ENCODE measurements at regions not wholly inside any gene's neighbourhood (a gene's known extent, or its start where the extent isn't known, plus 50 kb on each side); places are given as distances from the start of the nearest gene placed in this dataset.

DNA sequence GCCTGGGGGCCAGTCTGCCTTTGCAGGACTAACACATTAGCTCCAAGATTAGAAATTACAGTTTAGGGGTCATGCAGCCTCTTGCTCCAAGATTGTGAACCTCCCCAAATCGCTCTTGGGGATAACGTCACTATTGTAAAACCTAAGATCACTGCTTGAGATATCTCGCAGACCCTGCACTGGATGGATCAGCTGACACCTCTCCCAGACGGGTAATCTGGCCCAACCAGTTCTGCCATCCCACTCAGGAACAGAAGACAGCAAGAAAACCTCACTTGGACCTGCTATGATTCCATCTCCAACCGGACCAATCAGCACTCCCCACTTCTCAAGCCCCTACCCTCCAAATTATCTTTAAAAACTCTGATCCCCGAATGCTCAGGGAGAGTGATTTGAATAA, 431.2 kb downstream of the GPM6A start:
- TF ChIP-seq, protein P1, sequence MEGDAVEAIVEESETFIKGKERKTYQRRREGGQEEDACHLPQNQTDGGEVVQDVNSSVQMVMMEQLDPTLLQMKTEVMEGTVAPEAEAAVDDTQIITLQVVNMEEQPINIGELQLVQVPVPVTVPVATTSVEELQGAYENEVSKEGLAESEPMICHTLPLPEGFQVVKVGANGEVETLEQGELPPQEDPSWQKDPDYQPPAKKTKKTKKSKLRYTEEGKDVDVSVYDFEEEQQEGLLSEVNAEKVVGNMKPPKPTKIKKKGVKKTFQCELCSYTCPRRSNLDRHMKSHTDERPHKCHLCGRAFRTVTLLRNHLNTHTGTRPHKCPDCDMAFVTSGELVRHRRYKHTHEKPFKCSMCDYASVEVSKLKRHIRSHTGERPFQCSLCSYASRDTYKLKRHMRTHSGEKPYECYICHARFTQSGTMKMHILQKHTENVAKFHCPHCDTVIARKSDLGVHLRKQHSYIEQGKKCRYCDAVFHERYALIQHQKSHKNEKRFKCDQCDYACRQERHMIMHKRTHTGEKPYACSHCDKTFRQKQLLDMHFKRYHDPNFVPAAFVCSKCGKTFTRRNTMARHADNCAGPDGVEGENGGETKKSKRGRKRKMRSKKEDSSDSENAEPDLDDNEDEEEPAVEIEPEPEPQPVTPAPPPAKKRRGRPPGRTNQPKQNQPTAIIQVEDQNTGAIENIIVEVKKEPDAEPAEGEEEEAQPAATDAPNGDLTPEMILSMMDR (IDR thresholded peaks at IDR 0.05): no peak

DNA sequence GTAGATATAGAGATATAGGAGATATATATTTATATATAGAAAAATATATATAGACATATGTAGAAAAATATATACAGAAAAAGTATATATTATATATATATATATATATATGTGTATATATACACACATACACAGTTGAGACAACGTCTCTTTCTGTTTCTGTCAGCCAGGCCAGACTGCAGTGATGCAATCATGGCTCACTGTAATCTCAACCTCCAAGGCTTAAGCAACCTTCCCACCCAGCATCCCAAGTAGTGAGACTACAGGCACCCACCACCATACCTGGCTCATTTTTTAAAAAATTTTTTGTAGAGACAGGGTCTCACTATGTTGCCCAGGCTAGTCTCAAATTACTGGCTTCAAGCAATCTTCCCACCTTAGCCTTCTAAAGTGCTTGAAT, 426.3 kb downstream of the GPM6A start:
- TF ChIP-seq, protein P1 (IDR thresholded peaks at IDR 0.05): no peak

DNA sequence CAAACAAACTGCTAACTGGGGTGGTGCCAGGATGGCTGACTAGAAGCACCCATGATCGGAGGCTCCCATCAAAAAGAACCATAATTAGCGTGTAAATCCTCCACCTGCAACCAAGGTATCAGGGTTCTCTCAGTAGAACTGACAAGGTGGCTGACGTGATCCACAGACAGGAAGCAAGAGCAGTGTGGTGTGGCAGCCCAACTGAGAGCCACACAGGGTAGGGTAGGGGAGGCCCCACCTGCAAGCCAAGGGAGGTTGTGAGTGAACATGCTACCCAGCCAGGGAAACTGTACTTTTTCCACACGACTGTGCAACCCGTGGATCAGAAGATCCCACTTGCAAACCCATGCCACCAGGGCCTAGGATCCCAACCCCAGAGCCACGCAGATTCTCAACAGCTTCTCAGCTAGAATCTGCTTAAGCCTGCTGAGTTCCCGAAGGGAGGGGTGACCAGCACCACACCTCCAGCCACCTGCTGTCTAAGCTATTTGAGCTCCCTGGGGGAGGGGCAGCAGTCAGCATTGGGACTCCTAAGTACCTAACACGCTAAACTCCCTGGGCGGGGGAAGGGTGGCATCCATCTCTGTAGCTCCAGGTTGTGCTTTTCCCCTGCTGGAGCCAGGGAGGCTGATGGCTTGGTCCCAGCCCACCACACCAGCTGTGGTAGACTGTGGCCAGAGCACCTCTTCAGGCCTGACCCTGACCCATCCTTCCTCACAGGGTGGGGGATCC, 425.1 kb downstream of the GPM6A start:
- TF ChIP-seq, protein P1 (IDR thresholded peaks at IDR 0.05): no peak

DNA sequence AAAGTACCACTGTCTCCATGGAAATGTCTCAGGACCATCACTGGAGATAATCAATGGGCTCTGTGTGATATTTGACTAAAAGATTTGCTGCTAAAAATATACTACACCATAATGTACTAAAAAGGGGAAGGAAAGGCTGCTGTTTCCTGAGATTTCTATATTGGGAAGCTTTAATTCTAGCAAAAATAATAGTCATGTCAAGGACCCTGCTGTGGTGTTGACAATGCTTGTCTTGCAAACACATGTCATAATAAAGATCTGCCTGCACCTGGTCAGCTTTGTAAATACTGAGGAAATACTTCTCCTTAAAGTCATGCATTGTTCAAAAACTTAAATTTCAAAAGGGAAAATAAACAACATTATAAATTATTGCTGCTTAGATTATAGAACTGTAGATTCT, 417.9 kb downstream of the GPM6A start:
- TF ChIP-seq, protein P1 (IDR thresholded peaks at IDR 0.05): no peak

DNA sequence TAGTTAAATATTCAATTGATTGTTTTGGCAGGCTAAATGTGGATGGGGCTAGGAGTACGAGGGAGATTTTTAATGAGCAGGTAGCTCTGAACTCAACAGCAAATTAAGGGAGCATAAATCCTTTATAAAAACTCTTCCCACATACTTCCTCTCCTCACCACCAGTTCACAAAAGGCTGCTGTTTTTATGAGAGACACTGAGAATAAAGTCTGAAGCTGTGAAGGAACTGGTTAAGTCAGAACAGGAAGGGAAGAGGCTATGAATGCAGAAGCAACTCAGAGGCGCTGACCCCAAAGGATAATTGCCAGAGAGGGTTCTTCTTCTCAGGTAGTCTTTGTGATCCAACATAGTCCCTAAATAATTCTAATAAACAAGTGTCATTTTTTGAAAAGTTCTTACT, 406.1 kb downstream of the GPM6A start:
- TF ChIP-seq, protein P1 (IDR thresholded peaks at IDR 0.05): no peak

DNA sequence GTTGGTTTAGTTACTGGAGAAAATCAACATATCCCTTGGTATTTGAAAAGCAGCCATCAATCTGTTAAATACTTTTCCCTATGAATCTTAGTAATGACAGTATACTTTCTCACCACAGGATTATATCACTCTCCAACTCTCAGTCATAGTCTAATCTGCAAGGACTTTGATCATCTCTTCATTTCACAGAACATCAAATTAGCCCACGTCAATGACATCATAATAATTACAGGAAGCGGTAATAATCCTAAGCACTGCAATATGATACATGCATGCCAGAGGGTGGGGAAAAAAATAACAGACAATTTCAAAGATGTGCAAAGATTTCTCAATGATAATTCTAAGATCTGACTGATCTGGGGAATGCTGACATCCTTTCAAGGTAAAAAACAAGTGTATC, 404.1 kb downstream of the GPM6A start:
- TF ChIP-seq, protein P1 (IDR thresholded peaks at IDR 0.05): no peak

DNA sequence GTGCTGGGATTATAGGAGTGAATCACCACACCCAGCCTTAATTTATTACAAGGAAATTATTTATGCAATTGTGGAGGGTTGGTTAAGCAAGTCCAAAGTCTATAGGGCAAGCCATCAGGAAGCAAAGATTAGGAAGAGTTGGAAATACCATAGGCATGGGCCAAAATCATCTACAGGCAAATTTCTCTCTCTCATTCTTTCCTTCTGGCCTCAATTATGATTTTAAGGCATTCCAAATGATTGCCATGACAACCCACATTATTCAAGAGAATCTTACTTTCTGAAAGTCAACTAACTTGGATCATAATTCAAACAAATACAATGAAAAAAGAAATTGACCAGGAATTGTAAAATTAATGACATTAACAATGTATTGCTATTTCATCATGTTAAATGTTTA, 400.8 kb downstream of the GPM6A start:
- TF ChIP-seq, protein P1 (IDR thresholded peaks at IDR 0.05): no peak

DNA sequence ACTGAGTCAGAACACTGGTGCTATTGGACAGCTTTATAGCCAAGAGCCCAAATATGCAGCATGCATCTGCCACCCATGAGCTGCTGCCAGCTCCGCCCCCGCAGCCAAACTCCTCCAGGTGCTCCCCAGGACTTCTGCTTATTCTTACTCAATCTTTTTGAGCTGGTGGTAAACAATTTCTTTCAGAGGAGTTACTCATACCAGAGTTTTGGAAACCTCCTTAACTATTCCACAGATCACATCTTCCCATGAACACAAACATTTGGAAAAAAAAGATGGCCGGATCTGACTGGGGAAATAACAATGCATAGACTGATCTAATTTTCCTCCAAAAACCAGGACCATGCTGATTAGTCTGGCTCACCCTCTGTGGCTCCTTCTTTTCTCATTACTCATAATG, 399.9 kb downstream of the GPM6A start:
- TF ChIP-seq, protein P1 (IDR thresholded peaks at IDR 0.05): no peak

Measured in LNCAP (cell line).